ENCODE measurements at regions not wholly inside any gene's neighbourhood (a gene's known extent, or its start where the extent isn't known, plus 50 kb on each side); places are given as distances from the start of the nearest gene placed in this dataset.

DNA sequence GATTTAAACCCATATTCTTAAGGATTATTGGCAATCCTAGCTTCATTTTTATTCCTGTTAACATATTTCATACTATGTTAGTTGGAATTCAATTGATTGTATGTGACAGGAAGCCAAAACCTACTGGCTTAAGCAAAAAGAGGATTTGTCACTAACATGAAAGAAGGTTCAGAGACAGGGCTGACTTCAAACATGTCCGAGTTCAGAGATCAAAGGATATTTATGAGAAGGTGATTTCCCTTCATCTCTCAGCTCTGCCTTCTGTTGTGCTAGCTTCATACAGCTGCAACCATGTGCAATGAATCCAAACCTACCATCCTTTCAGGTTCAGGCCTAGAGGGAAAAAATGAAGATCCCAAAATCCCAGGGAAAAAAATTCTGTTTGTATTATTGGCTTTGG is 349.7 kb downstream of the ATP23 start:
- no peaks in the 10 kb centered on the region for H3K36me3 ChIP-seq (replicated peaks)
- no peaks in the 10 kb centered on the region for H3K27me3 ChIP-seq (ENCODE audit: low read depth)
- H3K4me1 ChIP-seq = peaks cover 7% of the 10 kb centered on the region
- in situ Hi-C loops (cut with MboI; ENCODE audit: low sequenced_read_pairs) = no loop called here
- H3K4me3 ChIP-seq = no peak overlapping the region
- no peaks in the 10 kb centered on the region for H3K9me3 ChIP-seq
- no peak for DNase-seq (ENCODE audit: low spot score in 2 of 2)

DNA sequence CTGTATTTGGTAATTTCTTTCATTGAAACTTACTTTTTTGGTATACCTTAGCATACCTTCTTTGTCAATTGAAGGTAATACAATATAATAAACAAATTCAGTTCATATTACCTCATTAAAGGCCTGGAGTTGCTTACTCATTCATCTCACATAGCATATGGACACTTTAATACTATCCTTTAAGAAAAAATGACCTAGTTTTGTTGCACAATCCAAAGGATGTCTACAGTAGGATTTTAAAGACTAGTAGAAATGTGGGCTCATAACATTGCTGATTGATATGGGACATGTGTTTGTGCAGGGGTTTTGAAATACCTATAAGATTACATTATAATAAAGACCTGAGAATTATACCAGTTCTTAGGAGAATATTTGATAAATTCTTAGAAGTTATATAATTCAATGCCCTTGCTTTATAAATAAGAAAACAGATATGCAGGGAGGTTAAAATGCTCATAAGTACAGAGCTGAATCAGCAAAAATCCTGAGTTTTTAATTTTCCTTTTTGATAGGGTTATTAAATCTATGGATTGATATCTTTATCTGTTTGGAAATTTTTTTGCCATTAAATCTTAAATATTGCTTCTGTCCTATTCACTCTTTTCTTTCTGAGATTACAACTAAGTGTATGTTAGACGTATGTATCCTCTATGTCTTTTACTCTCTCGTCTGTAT is 352.1 kb downstream of the ATP23 start:
- DNase-seq (ENCODE audit: low spot score in 2 of 2) = no peak
- in situ Hi-C loops (cut with MboI; ENCODE audit: low sequenced_read_pairs) = no loop called here

DNA sequence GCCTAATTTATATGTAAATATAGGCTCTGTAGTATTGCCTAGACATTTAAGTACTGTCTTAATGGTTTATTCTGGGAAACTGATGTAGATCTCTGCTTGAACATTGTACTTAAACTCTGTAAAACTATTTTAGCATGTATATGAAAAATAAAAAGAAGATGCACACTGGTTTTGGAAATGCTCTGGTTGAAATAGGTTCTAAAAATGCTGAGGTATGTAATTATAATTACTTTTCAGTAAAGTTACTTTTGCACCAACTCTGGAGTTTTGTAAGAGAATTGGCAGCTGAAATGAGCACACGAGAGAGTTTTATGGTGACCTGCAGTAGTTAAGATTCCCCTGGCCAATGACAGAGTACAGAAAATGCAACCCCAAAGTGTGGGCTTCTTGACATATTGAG is 353.9 kb downstream of the ATP23 start:
- Histone ChIP-seq H3K36me3 (replicated peaks) (no peaks in the 10 kb centered on the region), H3K4me1 (peaks cover 5% of the 10 kb centered on the region), H3K9me3 (no peaks in the 10 kb centered on the region), H3K27me3 (ENCODE audit: low read depth) (no peaks in the 10 kb centered on the region), H3K4me3 (no peak overlapping the region)
- in situ Hi-C loops (cut with MboI; ENCODE audit: low sequenced_read_pairs) = no loop called here
- DNase-seq (ENCODE audit: low spot score in 2 of 2) = no peak

More for the DNA sequence above, 352.1 kb downstream of the ATP23 start:
- H3K4me3 ChIP-seq = no peak overlapping the region
- H3K9me3 ChIP-seq = no peaks in the 10 kb centered on the region
- no peaks in the 10 kb centered on the region for H3K36me3 ChIP-seq (replicated peaks)
- peaks cover 5% of the 10 kb centered on the region; the same call in 1 of the 2 replicates for H3K4me1 ChIP-seq
- no peaks in the 10 kb centered on the region for H3K27me3 ChIP-seq (ENCODE audit: low read depth)

DNA sequence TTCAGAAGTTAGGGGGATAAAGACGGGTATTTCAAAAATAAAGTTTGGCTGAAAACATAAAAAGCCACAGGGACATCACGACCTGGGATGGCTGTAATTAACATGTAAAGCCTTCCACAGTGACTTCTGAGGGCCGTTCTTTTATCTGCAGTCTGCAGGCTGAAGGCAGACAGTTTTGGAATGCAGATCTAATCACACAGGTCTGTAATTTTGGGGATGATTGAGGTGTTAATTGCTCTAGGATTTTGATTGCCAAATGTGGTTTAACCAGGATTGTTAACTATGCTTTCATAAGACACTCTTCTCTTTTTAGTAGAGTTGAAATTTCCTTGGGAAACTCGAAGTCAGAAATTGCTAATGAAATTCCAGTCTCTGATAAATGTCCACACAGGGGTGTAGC is 355.5 kb downstream of the ATP23 start:
- no peaks in the 10 kb centered on the region for H3K9me3 ChIP-seq
- H3K4me1 ChIP-seq = peaks cover 5% of the 10 kb centered on the region
- in situ Hi-C loops (cut with MboI; ENCODE audit: low sequenced_read_pairs) = no loop called here

DNA sequence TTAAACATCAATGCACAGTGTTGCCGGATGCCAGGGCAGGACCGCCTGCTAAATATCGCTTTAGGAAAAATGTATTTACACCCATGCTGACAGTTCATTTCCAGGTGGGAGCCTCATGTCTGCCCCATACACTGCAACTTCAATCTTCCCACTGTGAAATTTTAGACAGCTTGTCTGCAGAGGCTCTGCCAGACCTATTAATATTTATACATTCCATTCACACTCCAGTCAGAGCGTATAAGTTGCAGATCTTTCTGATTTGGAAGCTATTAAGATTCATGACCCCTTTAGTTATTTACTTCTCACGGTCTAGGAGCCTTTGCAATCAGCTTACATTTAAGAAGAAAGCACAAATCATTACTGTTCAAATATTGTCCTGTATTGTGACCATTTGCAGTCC is 357.4 kb downstream of the ATP23 start:
- no peaks in the 10 kb centered on the region for H3K36me3 ChIP-seq (replicated peaks)
- in situ Hi-C loops (cut with MboI; ENCODE audit: low sequenced_read_pairs) = no loop called here
- peaks cover 5% of the 10 kb centered on the region for H3K4me1 ChIP-seq
- no peak overlapping the region for H3K4me3 ChIP-seq
- H3K9me3 ChIP-seq = no peaks in the 10 kb centered on the region
- no peak for DNase-seq (ENCODE audit: low spot score in 2 of 2)
- no peaks in the 10 kb centered on the region for H3K27me3 ChIP-seq (ENCODE audit: low read depth)

More for the DNA sequence above, 355.5 kb downstream of the ATP23 start:
- Histone ChIP-seq H3K27me3 (ENCODE audit: low read depth) (no peaks in the 10 kb centered on the region), H3K36me3 (replicated peaks) (no peaks in the 10 kb centered on the region), H3K4me3 (no peak overlapping the region)
- no peak for DNase-seq (ENCODE audit: low spot score in 2 of 2)

DNA sequence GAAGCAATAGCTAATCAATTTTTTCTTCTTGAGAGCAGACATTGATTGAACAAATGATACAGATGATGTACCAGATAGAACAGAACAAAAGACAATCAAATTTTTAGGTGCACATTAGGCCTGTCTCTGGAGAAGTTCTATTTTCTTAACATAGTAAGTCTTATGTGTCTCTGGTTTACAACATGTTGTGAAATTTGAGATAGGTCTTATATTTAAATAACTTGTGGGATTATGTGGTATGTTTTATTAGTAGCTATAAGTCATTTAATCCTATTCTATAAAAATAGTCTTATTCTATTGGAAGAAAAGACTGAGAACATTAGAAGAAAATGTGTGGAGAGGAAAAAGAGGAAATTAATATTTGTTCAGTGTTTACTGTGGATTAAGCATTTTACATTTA is 358.0 kb downstream of the ATP23 start:
- in situ Hi-C loops (cut with MboI; ENCODE audit: low sequenced_read_pairs) = no loop called here
- H3K9me3 ChIP-seq = no peaks in the 10 kb centered on the region
- peaks cover 5% of the 10 kb centered on the region for H3K4me1 ChIP-seq
- H3K4me3 ChIP-seq = no peak overlapping the region
- H3K27me3 ChIP-seq (ENCODE audit: low read depth) = no peaks in the 10 kb centered on the region
- DNase-seq (ENCODE audit: low spot score in 2 of 2) = no peak
- no peaks in the 10 kb centered on the region for H3K36me3 ChIP-seq (replicated peaks)

DNA sequence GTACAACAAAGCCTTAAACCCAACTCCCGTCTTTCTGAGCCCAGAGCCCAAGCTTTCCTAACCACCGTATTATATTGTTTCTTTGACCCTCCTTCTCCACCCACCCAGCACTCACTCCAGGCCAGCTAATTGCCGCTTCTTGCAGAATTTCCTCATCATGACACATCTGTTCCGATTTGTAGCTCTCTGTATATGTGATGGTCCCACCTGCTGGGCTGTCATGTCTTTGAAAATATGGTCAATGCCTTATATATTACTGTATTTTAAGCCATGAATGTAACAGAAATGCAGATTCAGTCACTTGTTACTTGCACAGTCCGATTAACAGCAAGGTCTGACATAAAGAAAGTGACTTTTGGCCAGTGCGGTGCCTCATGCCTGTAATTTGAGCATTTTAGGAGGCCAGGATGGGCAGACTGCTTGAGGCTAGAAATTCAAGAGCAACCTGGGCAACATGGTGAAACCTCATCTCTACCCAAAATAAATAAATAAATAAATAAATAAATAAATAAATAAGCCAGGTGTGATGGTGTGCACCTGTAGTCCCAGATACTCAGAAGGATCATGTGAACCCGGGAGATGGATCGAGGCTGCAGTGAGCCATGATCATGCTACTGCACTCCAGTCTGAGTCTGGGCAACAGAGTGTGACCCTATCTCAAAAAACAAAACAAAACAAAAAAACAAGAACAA is 359.8 kb downstream of the ATP23 start:
- Histone ChIP-seq H3K4me1 (peaks cover 5% of the 10 kb centered on the region), H3K27me3 (ENCODE audit: low read depth) (no peaks in the 10 kb centered on the region), H3K4me3 (no peak overlapping the region), H3K9me3 (peaks cover 2% of the 10 kb centered on the region; the same call in 1 of the 2 replicates), H3K36me3 (replicated peaks) (no peaks in the 10 kb centered on the region)
- no peak for DNase-seq (ENCODE audit: low spot score in 2 of 2)
- in situ Hi-C loops (cut with MboI; ENCODE audit: low sequenced_read_pairs) = no loop called here

DNA sequence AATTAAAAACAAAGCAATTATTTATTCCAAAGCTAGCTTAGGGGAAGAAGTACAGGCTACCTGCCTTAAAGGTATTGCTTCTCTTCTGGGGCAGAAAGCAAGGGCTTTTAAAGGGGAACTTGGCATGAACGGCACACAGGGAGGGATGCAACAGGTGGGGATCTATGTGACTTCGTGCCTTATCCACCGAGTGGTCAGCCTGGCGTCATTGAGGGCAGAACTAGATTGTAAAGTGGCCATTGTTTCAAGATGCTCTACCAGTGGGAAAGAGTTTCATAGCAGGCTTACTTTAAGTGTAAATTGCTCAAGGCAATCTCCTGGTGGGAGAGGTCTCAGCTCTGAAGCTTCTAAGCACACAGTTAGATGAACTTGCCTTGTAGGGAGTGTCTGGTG is 360.4 kb downstream of the ATP23 start:
- Histone ChIP-seq H3K9me3 (peaks cover 2% of the 10 kb centered on the region; the same call in 1 of the 2 replicates), H3K27me3 (ENCODE audit: low read depth) (no peaks in the 10 kb centered on the region), H3K4me3 (no peak overlapping the region), H3K36me3 (replicated peaks) (no peaks in the 10 kb centered on the region), H3K4me1 (peaks cover 5% of the 10 kb centered on the region)
- in situ Hi-C loops (cut with MboI; ENCODE audit: low sequenced_read_pairs) = no loop called here
- DNase-seq (ENCODE audit: low spot score in 2 of 2) = no peak

DNA sequence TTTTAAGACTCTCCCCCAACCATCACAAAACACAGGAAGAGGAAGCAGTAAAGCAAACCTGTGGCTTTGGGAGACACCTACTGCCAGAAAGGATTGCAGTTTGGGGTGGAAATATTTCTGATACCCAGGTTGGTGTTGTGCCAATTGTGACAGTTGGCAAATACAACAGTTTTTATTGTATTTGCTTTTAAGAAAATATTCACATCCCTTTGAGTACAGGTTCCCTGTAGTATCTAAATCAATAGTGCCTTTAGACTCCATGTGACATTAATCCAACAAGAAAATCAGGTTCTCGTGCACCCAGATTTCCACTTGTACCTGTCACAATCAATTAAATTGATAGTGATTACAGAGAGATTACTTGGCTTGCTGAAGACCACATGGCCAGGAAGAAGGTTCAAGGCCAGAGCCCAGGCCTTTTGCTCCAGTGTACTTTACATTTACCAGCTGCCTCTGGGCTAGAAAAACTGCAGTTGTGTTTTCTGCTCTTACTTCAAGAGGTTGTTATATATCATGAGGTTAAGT is 361.2 kb downstream of the ATP23 start:
- DNase-seq (ENCODE audit: low spot score in 2 of 2) = no peak
- Histone ChIP-seq H3K36me3 (replicated peaks) (no peaks in the 10 kb centered on the region), H3K9me3 (peaks cover 5% of the 10 kb centered on the region; the same call in 1 of the 2 replicates), H3K27me3 (ENCODE audit: low read depth) (no peaks in the 10 kb centered on the region), H3K4me3 (no peak overlapping the region), H3K4me1 (no peaks in the 10 kb centered on the region; the same call in 1 of the 2 replicates)
- in situ Hi-C loops (cut with MboI; ENCODE audit: low sequenced_read_pairs) = no loop called here

DNA sequence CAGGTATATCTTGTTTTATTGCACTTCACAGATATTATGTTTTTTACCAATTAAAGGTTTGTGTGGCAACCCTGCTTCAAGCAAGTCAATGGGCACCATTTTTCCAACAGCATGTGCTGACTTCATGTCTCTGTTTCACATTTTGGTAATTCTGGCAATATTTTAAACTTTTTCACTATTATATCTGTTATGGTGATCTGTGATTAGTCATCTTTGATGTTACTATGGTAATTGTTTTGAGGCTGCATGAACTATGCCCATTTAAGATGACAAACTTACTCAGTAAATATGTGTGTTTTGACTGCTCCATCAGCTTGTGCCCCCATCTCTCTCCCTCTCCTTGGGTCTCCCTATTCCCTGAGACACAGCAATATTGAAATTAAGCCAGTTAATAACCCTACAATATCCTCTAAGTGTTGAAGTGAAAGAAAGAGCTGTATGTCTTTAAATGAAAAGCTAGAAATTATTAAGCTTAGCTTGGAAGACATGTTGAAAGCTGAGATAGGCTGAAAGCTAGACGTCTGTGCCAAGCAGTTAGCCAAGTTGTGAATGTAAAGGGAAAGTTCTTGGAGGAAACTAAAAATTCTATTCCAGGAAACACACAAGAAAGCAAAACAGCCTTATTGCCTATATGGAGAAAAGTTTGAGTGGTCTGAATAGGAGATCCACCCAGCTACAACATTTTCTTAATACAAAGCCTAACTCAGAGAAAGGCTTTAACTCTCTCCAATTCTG is 365.1 kb downstream of the ATP23 start:
- DNase-seq (ENCODE audit: low spot score in 2 of 2) = no peak
- Histone ChIP-seq H3K4me1 (peaks cover 7% of the 10 kb centered on the region), H3K9me3 (peaks cover 7% of the 10 kb centered on the region; the same call in 1 of the 2 replicates), H3K27me3 (ENCODE audit: low read depth) (no peaks in the 10 kb centered on the region), H3K4me3 (no peak overlapping the region), H3K36me3 (replicated peaks) (no peaks in the 10 kb centered on the region)
- in situ Hi-C loops (cut with MboI; ENCODE audit: low sequenced_read_pairs) = no loop called here

DNA sequence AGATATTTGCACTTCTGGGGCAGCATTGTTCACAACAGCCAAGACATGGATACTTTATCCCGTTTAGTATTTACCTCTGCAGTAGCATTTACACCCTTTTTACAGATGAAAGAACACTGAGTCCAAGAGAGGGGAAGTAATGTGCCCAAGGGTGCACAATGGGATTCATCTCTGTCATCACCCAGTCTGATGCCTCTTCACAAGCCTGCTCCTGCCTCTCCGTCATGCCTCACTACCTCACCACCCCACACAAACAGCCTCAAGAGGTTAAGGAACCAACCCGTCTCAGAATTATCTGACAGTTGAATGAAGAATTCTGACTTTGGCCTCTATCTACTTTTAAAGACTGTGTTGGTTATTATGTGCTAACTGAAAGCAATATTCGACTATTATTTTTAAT is 368.4 kb downstream of the ATP23 start:
- no peak for DNase-seq (ENCODE audit: low spot score in 2 of 2)
- H3K9me3 ChIP-seq = 0 out of 2 replicates have a peak, but pooled peaks cover 5% of the 10 kb centered on the region
- no peak overlapping the region for H3K4me3 ChIP-seq
- peaks cover 11% of the 10 kb centered on the region for H3K4me1 ChIP-seq
- H3K27me3 ChIP-seq (ENCODE audit: low read depth) = no peaks in the 10 kb centered on the region
- in situ Hi-C loops (cut with MboI; ENCODE audit: low sequenced_read_pairs) = no loop called here
- no peaks in the 10 kb centered on the region for H3K36me3 ChIP-seq (replicated peaks)

DNA sequence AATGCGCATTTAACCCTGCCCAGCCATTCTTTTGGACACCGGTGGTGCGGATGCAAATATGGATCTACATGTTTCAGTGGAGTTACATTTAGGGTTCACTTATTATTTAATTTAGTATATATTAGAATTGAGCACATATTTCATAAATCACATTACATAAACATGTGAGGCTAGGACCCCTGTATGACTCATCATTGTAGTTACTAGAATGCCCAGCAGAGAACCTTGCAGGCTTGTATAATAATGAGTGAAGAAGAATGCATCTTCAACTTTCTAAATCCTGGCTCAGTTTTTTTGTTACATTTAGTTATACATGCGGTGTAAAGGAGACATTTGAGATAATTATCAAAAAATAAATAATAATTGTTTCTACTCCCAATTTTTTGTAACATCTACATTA is 369.0 kb downstream of the ATP23 start:
- no peaks in the 10 kb centered on the region for H3K36me3 ChIP-seq (replicated peaks)
- no peak overlapping the region for H3K4me3 ChIP-seq
- 0 out of 2 replicates have a peak, but pooled peaks cover 5% of the 10 kb centered on the region for H3K9me3 ChIP-seq
- peaks cover 11% of the 10 kb centered on the region for H3K4me1 ChIP-seq
- DNase-seq (ENCODE audit: low spot score in 2 of 2) = no peak
- no peaks in the 10 kb centered on the region for H3K27me3 ChIP-seq (ENCODE audit: low read depth)
- in situ Hi-C loops (cut with MboI; ENCODE audit: low sequenced_read_pairs) = no loop called here

DNA sequence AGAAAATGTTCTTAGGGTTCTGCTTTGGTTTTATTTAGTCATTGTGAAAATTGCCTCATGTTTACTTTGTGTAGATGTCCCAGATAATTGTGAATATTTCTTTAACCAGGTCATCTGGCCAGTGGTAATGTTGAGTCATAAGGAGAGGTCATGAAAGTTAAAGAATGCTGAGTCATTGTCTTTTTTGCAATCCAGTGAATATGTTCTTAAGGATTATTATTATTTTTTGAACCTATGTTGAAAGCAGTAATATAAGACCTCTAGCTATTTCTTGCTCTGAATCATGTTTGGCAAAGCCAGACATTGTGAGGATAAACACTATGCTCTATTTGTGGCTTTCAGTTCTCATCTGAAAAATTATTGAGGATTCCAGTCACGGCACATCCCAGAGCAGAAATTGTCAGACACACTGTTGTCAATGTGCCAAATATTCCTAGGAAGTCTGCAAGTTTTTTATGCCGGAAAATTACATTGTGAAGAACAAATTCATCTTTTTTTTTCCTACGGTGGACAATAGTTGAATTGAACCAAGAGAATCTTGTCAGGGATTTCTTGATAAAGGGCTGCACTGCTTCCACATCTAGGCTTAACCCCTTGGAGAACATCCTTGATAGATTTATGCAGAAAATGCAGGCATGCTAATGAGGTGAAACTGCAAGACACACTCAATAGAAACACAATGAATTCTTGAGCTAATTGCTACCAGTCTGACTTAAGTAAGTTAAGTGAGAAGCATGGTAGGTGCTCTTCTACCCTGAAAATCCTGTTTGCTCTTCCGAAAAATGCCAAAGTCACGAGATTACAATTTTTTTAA is 369.6 kb downstream of the ATP23 start:
- H3K4me1 ChIP-seq = peaks cover 11% of the 10 kb centered on the region
- H3K9me3 ChIP-seq = 0 out of 2 replicates have a peak, but pooled peaks cover 5% of the 10 kb centered on the region
- H3K4me3 ChIP-seq = no peak overlapping the region
- no peak for DNase-seq (ENCODE audit: low spot score in 2 of 2)
- in situ Hi-C loops (cut with MboI; ENCODE audit: low sequenced_read_pairs) = no loop called here
- no peaks in the 10 kb centered on the region for H3K36me3 ChIP-seq (replicated peaks)
- H3K27me3 ChIP-seq (ENCODE audit: low read depth) = no peaks in the 10 kb centered on the region

Data from HAP-1 (cell line).